Fibroblast of skin of scalp (primary cell): ENCODE measurements at regions not wholly inside any gene's neighbourhood (a gene's known extent, or its start where the extent isn't known, plus 50 kb on each side); places are given as distances from the start of the nearest gene placed in this dataset.

ENCODE experiments used
- DNase-seq: peaks from one replicate; pipeline ENCODE4 v3.0.0-alpha.2; 2013

GRCh38 chrX:138298268-138298667 lies 413.2 kb downstream of the FGF13 start:
- no peak for DNase-seq

GRCh38 chrX:138345801-138346200 lies 365.7 kb downstream of the FGF13 start:
- DNase-seq = no peak

DNA sequence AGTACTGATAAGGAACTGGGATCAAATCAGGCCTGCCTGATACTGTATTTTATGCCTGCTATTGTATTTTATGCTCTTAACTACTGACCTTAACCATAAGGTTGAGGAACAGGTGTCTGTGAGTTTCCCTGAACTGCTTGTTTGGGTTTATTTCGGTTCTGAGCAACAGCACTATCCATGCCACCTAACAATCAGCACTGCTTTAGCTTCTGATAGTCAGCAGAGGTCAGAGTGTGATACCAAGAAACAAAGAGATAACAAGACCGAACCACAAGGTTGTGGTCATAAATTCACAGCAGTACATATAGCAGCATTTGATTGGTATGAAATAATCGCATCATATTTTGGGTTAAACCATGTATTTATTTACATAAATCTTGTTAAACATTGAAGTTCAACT lies 362.2 kb downstream of the FGF13 start:
- DNase-seq = no peak

DNA sequence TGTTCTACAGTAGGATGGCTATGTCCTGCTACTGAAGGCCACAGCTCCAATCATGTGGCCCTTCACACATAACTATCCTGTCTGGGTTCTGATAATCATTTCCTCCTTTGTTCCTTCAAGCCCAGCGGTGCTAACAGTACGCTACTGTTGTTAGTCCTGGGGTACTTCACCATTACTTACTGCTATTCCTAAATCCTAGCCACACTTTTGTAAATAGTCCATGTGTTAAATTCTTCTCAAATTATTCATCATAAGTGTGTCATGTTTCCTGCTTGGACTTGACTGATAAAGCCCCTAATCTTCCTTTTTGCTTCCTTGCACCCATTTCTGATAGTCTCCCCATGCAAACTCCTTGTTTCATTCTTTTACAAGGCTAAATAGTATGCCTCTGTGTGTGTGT lies 332.6 kb downstream of the FGF13 start:
- DNase-seq = no peak

GRCh38 chrX:138408101-138408500 lies 303.4 kb downstream of the FGF13 start:
- DNase-seq = no peak

- DNase-seq = no peak
Observed at GRCh38 chrX:138411048-138411447, 300.5 kb downstream of the FGF13 start.
